ENCODE measurements at regions not wholly inside any gene's neighbourhood (a gene's known extent, or its start where the extent isn't known, plus 50 kb on each side); places are given as distances from the start of the nearest gene placed in this dataset.

DNA sequence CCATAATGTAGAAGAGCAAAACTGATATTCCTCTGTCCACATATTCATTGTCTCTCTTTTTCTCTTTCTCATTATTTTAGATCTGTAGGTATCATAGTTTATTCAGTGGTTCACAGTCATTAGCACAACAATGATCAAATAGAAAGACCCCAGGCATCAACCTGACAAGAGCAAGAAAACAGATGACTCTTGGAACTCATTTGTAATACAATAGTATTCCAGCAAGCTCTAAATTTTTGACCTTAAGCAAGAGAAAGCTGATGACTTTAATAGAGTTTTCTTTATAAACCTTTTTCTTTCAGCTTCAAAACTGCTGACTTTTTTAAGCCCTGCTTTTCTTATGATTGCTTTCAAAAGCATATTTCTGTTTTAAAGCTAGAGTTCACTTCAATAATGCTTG, 507.5 kb upstream of the SORCS1 start:
- Histone ChIP-seq H3K4me1 (no peaks in the 10 kb centered on the region), H3K4me3 (no peak overlapping the region), H3K9me3 (no peaks in the 10 kb centered on the region), H3K27me3 (no peaks in the 10 kb centered on the region), H3K27ac (no peak overlapping the region), H3K36me3 (no peaks in the 10 kb centered on the region)
- TF ChIP-seq EP300 (IDR thresholded peaks at IDR 0.05) (no peak), POLR2AphosphoS5 (IDR thresholded peaks at IDR 0.05) (no peak), POLR2A (IDR thresholded peaks at IDR 0.05) (no peak)
- TF ChIP-seq, protein P1, sequence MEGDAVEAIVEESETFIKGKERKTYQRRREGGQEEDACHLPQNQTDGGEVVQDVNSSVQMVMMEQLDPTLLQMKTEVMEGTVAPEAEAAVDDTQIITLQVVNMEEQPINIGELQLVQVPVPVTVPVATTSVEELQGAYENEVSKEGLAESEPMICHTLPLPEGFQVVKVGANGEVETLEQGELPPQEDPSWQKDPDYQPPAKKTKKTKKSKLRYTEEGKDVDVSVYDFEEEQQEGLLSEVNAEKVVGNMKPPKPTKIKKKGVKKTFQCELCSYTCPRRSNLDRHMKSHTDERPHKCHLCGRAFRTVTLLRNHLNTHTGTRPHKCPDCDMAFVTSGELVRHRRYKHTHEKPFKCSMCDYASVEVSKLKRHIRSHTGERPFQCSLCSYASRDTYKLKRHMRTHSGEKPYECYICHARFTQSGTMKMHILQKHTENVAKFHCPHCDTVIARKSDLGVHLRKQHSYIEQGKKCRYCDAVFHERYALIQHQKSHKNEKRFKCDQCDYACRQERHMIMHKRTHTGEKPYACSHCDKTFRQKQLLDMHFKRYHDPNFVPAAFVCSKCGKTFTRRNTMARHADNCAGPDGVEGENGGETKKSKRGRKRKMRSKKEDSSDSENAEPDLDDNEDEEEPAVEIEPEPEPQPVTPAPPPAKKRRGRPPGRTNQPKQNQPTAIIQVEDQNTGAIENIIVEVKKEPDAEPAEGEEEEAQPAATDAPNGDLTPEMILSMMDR (IDR thresholded peaks at IDR 0.05): no peak
- intact Hi-C loops (cut with DNase I): no loop called here
- no peak for DNase-seq

DNA sequence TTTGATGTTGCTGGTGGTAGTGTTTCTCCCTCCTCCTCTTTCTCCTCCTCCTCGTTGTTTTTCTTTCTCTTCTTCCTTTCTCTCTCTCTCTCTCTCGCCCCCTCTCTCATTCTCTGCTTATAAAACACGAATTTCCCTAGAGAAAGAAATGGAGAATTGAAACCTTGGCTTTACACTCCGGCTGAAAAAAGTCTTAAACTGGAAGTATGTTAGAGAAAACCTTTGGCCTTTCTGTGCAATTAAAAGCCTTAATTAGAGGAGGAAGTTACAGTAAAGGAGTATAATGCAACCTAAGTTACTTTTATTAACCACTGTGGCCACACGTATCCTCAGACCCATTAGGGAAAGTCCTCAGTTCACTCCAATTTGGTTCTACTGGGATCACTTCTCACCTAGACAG, 501.7 kb upstream of the SORCS1 start:
- DNase-seq: no peak
- Histone ChIP-seq H3K27ac (no peak overlapping the region), H3K4me1 (no peaks in the 10 kb centered on the region), H3K4me3 (no peak overlapping the region), H3K36me3 (no peaks in the 10 kb centered on the region), H3K9me3 (no peaks in the 10 kb centered on the region), H3K27me3 (no peaks in the 10 kb centered on the region)
- TF ChIP-seq POLR2A (IDR thresholded peaks at IDR 0.05) (no peak), EP300 (IDR thresholded peaks at IDR 0.05) (no peak), POLR2AphosphoS5 (IDR thresholded peaks at IDR 0.05) (no peak)
- TF ChIP-seq, protein P1 (IDR thresholded peaks at IDR 0.05): no peak
- intact Hi-C loops (cut with DNase I): no loop called here
- WGBS, 2 donors: 72 to 78% methylated on average over 5 of the region's 5 CpGs

DNA sequence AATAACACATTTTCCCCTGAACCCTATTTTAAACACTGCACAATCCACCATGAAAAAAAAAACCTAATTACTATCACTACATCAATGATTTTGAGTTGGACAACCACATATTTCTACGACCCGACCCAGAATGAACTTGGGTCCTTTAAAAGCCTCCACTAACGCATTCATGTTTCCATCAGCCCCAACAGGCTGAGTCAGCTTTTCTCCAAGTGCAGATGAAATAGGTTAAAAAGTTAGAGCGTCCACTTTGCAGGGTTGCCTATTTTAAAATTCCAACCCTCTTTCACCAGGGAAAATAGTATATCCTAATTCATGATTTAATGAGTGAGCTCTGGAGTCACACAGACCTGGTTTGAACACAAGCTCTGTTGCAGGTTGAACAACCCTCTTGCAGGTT, 501.0 kb upstream of the SORCS1 start:
- Histone ChIP-seq H3K36me3 (no peaks in the 10 kb centered on the region), H3K27me3 (no peaks in the 10 kb centered on the region), H3K27ac (no peak overlapping the region), H3K4me3 (no peak overlapping the region), H3K4me1 (no peaks in the 10 kb centered on the region), H3K9me3 (no peaks in the 10 kb centered on the region)
- intact Hi-C loops (cut with DNase I): no loop called here
- no peak for DNase-seq
- no peak for TF ChIP-seq EP300 (IDR thresholded peaks at IDR 0.05)
- no peak for TF ChIP-seq POLR2AphosphoS5 (IDR thresholded peaks at IDR 0.05)
- no peak for TF ChIP-seq POLR2A (IDR thresholded peaks at IDR 0.05)
- TF ChIP-seq, protein P1 (IDR thresholded peaks at IDR 0.05): no peak
- WGBS, 2 donors: 86 to 92% methylated on average over 4 of the region's 4 CpGs

DNA sequence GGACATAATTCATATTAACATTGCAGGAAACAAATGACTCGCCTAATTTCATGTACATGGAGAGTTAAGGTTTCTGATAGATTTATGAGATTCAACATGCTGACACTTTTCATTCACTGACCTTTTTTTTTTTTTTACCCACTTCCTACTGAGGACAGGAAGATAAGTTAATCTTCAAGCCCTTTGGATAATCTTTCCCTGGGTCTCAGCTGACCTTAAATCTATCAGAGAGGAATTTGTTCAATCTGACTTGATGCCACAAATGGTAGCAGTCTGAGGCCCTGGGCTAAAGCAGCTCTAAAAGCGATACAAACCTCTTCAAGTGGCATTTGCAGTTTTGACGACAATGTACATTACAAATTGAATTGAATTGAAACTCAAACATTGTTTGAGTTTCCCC, 493.3 kb upstream of the SORCS1 start:
- no peaks in the 10 kb centered on the region for H3K4me1 ChIP-seq
- intact Hi-C loops (cut with DNase I): no loop called here
- no peaks in the 10 kb centered on the region for H3K36me3 ChIP-seq
- H3K4me3 ChIP-seq: no peak overlapping the region
- no peak for DNase-seq
- TF ChIP-seq, protein P1 (IDR thresholded peaks at IDR 0.05): no peak
- no peak for TF ChIP-seq POLR2AphosphoS5 (IDR thresholded peaks at IDR 0.05)
- no peak for TF ChIP-seq EP300 (IDR thresholded peaks at IDR 0.05)
- TF ChIP-seq POLR2A (IDR thresholded peaks at IDR 0.05): no peak
- no peaks in the 10 kb centered on the region for H3K27me3 ChIP-seq
- no peaks in the 10 kb centered on the region for H3K9me3 ChIP-seq
- no peak overlapping the region for H3K27ac ChIP-seq
- WGBS, 2 donors: 75 to 77% methylated on average over 3 of the region's 3 CpGs

DNA sequence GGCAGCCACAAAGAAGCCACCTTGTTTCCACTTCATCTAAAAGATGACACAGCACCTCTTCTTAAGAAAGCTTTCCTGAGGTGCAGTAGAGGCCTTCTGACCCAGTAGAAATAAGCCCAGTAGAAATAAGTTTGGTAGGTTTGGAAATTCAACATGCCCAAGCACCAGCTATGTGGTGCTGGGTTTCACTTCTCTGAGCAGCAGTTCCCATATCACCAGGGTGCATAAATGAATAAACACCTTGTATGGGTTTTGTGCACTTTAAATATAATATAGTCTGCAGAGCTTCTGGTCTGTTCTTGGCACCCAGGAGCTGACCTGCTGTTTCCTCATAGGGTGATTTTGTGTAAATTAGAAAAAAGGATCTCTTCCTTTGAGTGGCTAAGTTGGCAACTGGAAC, 492.4 kb upstream of the SORCS1 start:
- no peaks in the 10 kb centered on the region for H3K36me3 ChIP-seq
- H3K27me3 ChIP-seq: no peaks in the 10 kb centered on the region
- H3K9me3 ChIP-seq: no peaks in the 10 kb centered on the region
- no peaks in the 10 kb centered on the region for H3K4me1 ChIP-seq
- no peak for DNase-seq
- intact Hi-C loops (cut with DNase I): no loop called here
- H3K27ac ChIP-seq: no peak overlapping the region
- no peak overlapping the region for H3K4me3 ChIP-seq
- TF ChIP-seq POLR2A (IDR thresholded peaks at IDR 0.05) (no peak), POLR2AphosphoS5 (IDR thresholded peaks at IDR 0.05) (no peak), EP300 (IDR thresholded peaks at IDR 0.05) (no peak)
- TF ChIP-seq, protein P1 (IDR thresholded peaks at IDR 0.05): no peak
